Right lobe of liver (tissue), 6 donors: ENCODE measurements at regions not wholly inside any gene's neighbourhood (a gene's known extent, or its start where the extent isn't known, plus 50 kb on each side); places are given as distances from the start of the nearest gene placed in this dataset.

ENCODE experiments used
- ATAC-seq, 4 donors: fragments of 200-7000 bp; cut with Tn5 transposase; one replicate each; pipeline ENCODE4 v1.9.1; 2020; ENCODE audit warnings: mild to moderate bottlenecking in 4 of 4, moderate library complexity in 4 of 4
- DNase-seq, 3 donors: peaks; one replicate each; pipeline ENCODE4 v3.0.0-alpha.2; 2020
- H3K27ac ChIP-seq, 3 donors: fragments of 200-600 bp; one replicate each; pipeline ENCODE4 v1.8.0; 2022
- H3K27me3 ChIP-seq, 2 donors: fragments of 200-600 bp; one replicate each; pipeline ENCODE4 v1.8.0; 2022
- H3K36me3 ChIP-seq, 4 donors: fragments of 200-600 bp; sonication (generic) in 1 of 4; one replicate each; pipeline versions ENCODE4 v1.5.1 to v1.8.0; 2017 to 2022; ENCODE audit warnings: control low read depth in 1 of 4
- H3K4me1 ChIP-seq, 4 donors: fragments of 200-600 bp; sonication (generic) in 1 of 4; one replicate each; pipeline versions ENCODE4 v1.5.1 to v1.8.0; 2017 to 2022; ENCODE audit warnings: control low read depth in 1 of 4
- H3K4me3 ChIP-seq, 3 donors: fragments of 200-600 bp; one replicate each; pipeline ENCODE4 v1.8.0; 2022
- H3K9me3 ChIP-seq, 4 donors: fragments of 200-600 bp; sonication (generic) in 1 of 4; one replicate each; pipeline versions ENCODE4 v1.5.1 to v1.8.0; 2017 to 2022; ENCODE audit warnings: control low read depth in 1 of 4
- POLR2A ChIP-seq: fragments of 450-650 bp; IDR thresholded peaks from one replicate; pipeline ENCODE4 v1.6.1; 2017; ENCODE audit warnings: antibody characterized with exemption, mild to moderate bottlenecking
- WGBS: methylation state at CpG from one replicate; pipeline ENCODE4 v1.1.6; 2018; ENCODE audit warnings: low coverage, low lambda C conversion rate; ENCODE audit not compliant: insufficient coverage; ENCODE audit errors: missing lambda C conversion rate; 5-methylcytosine and 5-hydroxymethylcytosine counted together
- intact Hi-C, 2 donors: fragments of 100-400 bp; cut with DNase I; formaldehyde crosslinking; loops; one replicate each; pipeline versions ENCODE4 v1.11.2 to v1.14.1; 2022
- TF ChIP-seq, protein P1 (sequence below), 4 donors: fragments of 200-600 bp in 3 of 4; fragments of 450-650 bp in 1 of 4; IDR thresholded peaks; one replicate each; pipeline versions ENCODE4 v1.5.1 to v1.8.0; 2016 to 2022; ENCODE audit warnings: antibody characterized with exemption in 4 of 4, mild to moderate bottlenecking in 2 of 4
- donor health status: DM: no; HTN: yes; CAD: no.
- donor health status: DM: no; HTN: no; CAD: no.
- donor health status: DM: no; HTN: no; CAD: no.
- donor health status: DM: no; HTN: yes; CAD: no.
- donor health status: DM: no; HTN: yes; CAD: no.

DNA sequence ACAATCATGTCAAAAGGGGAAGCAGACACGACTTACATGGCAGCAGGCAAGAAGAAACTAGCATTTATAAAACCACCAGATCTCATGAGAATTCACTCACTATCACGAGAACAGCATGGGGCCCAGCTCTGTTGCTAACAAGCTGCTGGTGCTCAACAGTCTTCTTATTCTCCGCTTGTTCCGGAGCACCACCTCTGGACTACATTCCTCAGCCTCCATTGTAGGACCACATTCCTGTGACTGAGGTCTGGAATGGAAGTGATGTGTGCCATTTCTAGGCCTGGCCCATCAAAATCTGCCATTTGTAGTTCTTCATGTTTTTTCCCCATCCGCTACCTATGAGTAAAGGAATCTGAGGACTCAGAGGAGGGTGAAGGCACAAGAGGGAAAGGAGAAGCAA, 111.5 kb upstream of the PTCHD1 start:
- Histone ChIP-seq H3K27me3 (no peaks in the 10 kb centered on the region), H3K4me3 (no peak overlapping the region), H3K9me3 (no peaks in the 10 kb centered on the region), H3K27ac (no peak overlapping the region), H3K36me3 (no peaks in the 10 kb centered on the region), H3K4me1 (no peaks in the 10 kb centered on the region)
- DNase-seq, result no peak
- intact Hi-C loops, result no loop called here
- ATAC-seq, result no peak
- TF ChIP-seq, protein P1, sequence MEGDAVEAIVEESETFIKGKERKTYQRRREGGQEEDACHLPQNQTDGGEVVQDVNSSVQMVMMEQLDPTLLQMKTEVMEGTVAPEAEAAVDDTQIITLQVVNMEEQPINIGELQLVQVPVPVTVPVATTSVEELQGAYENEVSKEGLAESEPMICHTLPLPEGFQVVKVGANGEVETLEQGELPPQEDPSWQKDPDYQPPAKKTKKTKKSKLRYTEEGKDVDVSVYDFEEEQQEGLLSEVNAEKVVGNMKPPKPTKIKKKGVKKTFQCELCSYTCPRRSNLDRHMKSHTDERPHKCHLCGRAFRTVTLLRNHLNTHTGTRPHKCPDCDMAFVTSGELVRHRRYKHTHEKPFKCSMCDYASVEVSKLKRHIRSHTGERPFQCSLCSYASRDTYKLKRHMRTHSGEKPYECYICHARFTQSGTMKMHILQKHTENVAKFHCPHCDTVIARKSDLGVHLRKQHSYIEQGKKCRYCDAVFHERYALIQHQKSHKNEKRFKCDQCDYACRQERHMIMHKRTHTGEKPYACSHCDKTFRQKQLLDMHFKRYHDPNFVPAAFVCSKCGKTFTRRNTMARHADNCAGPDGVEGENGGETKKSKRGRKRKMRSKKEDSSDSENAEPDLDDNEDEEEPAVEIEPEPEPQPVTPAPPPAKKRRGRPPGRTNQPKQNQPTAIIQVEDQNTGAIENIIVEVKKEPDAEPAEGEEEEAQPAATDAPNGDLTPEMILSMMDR (IDR thresholded peaks at IDR 0.05), result no peak
- no peak for TF ChIP-seq POLR2A
- 61% methylated on average over 5 of the region's 5 CpGs for WGBS

DNA sequence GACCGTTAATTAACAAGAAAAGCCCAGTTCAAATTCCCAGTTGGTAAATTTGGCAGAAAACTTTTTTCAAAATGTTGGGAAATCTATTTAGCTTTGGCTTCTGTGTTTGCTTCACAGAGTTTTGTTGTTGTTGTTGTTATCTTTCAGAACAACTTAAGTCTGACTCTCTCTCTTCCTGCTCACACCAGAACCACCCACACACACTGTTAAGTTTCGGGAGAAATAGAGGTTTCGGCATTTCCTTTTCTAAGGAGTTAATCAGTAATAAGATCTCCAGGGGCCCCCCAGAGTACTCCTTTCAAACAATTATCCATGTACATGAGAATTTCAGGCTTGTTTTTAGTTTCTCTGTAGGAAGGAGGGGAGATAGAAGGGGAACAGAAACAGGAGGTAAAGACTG, 106.2 kb upstream of the PTCHD1 start:
- WGBS, result 26% methylated on average over 3 of the region's 3 CpGs
- intact Hi-C loops, result no loop called here

DNA sequence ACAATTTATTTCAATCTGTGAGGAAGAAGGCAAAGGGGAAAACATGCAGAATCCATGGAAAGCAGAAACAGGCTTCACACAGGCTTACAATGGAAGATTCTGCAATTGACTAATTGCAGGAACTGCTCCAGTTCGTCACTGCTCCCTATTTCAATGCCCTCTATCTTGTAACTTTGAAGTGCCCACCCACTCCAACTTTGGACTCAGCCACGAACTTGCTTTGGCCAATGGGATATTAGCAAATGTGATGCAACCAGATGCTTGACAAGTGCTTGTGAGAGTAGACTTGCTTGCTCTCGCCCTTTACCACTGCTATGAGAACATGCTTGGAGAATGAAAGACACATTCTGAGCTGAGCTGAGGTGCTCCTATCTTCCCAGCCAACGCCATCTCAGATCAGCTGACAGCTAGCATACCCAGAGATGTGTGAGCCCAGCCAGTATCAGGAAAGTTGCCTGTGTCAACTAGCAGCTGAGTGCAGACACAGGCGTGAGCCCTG, 105.7 kb upstream of the PTCHD1 start:
- Histone ChIP-seq H3K9me3 (no peaks in the 10 kb centered on the region), H3K27me3 (no peaks in the 10 kb centered on the region), H3K27ac (no peak overlapping the region), H3K36me3 (no peaks in the 10 kb centered on the region), H3K4me3 (no peak overlapping the region), H3K4me1 (no peaks in the 10 kb centered on the region)
- 20% methylated on average over 5 of the region's 5 CpGs for WGBS
- DNase-seq, result no peak
- peak in 1 of 4 donors; percentile 26 for ATAC-seq
- intact Hi-C loops, result no loop called here
- TF ChIP-seq, protein P1 (IDR thresholded peaks at IDR 0.05), result no peak
- TF ChIP-seq POLR2A, result no peak

More for the DNA sequence above, 106.2 kb upstream of the PTCHD1 start:
- no peaks in the 10 kb centered on the region for H3K36me3 ChIP-seq
- H3K27me3 ChIP-seq, result no peaks in the 10 kb centered on the region
- no peaks in the 10 kb centered on the region for H3K9me3 ChIP-seq
- no peak overlapping the region for H3K27ac ChIP-seq
- no peaks in the 10 kb centered on the region for H3K4me1 ChIP-seq
- DNase-seq (no peak), ATAC-seq (no peak)
- no peak overlapping the region for H3K4me3 ChIP-seq
- TF ChIP-seq POLR2A, result no peak
- TF ChIP-seq, protein P1 (IDR thresholded peaks at IDR 0.05), result no peak

DNA sequence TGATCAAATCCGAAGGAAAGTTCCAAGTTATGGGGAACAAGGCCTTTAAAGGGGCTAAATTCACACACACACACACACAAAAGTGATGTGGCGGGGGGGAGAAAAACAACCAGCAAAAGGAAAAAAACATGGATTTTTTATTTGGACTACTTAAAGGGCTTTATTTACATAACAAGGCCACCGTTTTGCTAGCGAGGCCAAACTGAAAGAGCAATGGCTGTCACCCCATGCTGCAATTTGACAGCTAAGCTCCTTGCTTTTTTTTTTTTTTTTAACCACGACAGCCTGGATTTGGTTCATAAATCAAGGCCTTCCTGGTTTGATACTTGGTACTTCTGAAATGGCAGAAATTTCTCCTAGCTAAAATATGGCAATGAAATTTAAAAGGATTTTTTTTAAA, 99.6 kb upstream of the PTCHD1 start:
- no peak for ATAC-seq
- no peak for DNase-seq
- no peaks in the 10 kb centered on the region for H3K27me3 ChIP-seq
- no peaks in the 10 kb centered on the region for H3K4me1 ChIP-seq
- 42% methylated on average over 5 of the region's 5 CpGs for WGBS
- H3K9me3 ChIP-seq, result no peaks in the 10 kb centered on the region
- intact Hi-C loops, result no loop called here
- no peak overlapping the region for H3K4me3 ChIP-seq
- H3K36me3 ChIP-seq, result no peaks in the 10 kb centered on the region
- TF ChIP-seq, protein P1 (IDR thresholded peaks at IDR 0.05), result no peak
- no peak for TF ChIP-seq POLR2A
- H3K27ac ChIP-seq, result no peak overlapping the region

DNA sequence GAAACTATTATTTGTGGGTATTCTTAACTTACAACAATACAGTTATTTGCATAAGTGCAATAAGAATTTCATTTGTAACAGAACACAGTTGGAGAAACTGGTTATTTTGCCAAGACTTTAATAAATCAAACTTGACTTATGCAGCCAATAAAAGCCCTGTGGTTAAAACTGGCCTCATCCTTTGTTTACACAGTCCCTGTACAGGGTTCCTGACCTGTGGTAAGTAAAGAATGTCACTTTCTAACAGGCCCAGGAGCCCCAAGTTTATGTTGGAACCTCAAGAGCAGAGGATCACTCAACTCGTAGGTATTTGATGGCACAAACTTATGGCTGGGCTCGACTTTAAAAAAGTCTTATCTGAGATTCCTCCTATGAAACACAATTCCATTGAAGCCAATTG, 88.6 kb upstream of the PTCHD1 start:
- DNase-seq (no peak), ATAC-seq (no peak)
- no peaks in the 10 kb centered on the region for H3K27me3 ChIP-seq
- no peak overlapping the region for H3K4me3 ChIP-seq
- H3K36me3 ChIP-seq, result no peaks in the 10 kb centered on the region
- no peak for TF ChIP-seq POLR2A
- TF ChIP-seq, protein P1 (IDR thresholded peaks at IDR 0.05), result no peak
- intact Hi-C loops, result no loop called here
- no peaks in the 10 kb centered on the region for H3K4me1 ChIP-seq
- no peak overlapping the region for H3K27ac ChIP-seq
- WGBS, result 19% methylated on average over 2 of the region's 2 CpGs
- no peaks in the 10 kb centered on the region for H3K9me3 ChIP-seq
